Prostate gland (tissue), 2 donors: ENCODE measurements at regions not wholly inside any gene's neighbourhood (a gene's known extent, or its start where the extent isn't known, plus 50 kb on each side); places are given as distances from the start of the nearest gene placed in this dataset.

Experiments used
- POLR2AphosphoS5 ChIP-seq: sonication (generic); formaldehyde crosslinking; IDR thresholded peaks from one replicate; pipeline ENCODE4 v1.6.1; 2017; ENCODE audit warnings: antibody characterized with exemption
- TF ChIP-seq, protein P1 (sequence below), 4 experiments: fragments of 200-600 bp in 2 of 4; fragments of 450-650 bp in 2 of 4; sonication (generic) in 2 of 4; IDR thresholded peaks; 1 replicate in 3 of 4; 2 replicates in 1 of 4; pipeline ENCODE4 v1.5.1; 2016 to 2019; ENCODE audit warnings: antibody characterized with exemption in 4 of 4, mild to moderate bottlenecking in 2 of 4, moderate library complexity in 2 of 4

- TF ChIP-seq, protein P1, sequence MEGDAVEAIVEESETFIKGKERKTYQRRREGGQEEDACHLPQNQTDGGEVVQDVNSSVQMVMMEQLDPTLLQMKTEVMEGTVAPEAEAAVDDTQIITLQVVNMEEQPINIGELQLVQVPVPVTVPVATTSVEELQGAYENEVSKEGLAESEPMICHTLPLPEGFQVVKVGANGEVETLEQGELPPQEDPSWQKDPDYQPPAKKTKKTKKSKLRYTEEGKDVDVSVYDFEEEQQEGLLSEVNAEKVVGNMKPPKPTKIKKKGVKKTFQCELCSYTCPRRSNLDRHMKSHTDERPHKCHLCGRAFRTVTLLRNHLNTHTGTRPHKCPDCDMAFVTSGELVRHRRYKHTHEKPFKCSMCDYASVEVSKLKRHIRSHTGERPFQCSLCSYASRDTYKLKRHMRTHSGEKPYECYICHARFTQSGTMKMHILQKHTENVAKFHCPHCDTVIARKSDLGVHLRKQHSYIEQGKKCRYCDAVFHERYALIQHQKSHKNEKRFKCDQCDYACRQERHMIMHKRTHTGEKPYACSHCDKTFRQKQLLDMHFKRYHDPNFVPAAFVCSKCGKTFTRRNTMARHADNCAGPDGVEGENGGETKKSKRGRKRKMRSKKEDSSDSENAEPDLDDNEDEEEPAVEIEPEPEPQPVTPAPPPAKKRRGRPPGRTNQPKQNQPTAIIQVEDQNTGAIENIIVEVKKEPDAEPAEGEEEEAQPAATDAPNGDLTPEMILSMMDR (IDR thresholded peaks at IDR 0.05), result no peak
- no peak for TF ChIP-seq POLR2AphosphoS5
Measured at GRCh38 chr6:8588176-8588575, 152.8 kb upstream of the SLC35B3 start.
